Stimulated activated naive CD8-positive, alpha-beta T cell treated with anti-CD3 and anti-CD28 coated beads, Interleukin-15, amount 100 ng/mL, for 72 hours (primary cell): ENCODE measurements at regions not wholly inside any gene's neighbourhood (a gene's known extent, or its start where the extent isn't known, plus 50 kb on each side); places are given as distances from the start of the nearest gene placed in this dataset.

Source experiments
- ATAC-seq: fragments of 150-1000 bp; cut with Tn5 transposase; 2 replicates; pipeline ENCODE4 v1.10.0; 2021; ENCODE audit warnings: mild to moderate bottlenecking, moderate library complexity
- DNase-seq, 2 donors: peaks; one replicate each; pipeline ENCODE4 v3.0.0; 2021 to 2022
- H3K27ac Mint-ChIP-seq, 2 donors: one replicate each; pipeline ENCODE4 v1.8.0; 2022; ENCODE audit warnings: mild to moderate bottlenecking in 2 of 2, mixed read lengths in 2 of 2, moderate library complexity in 2 of 2
- H3K27me3 Mint-ChIP-seq: one replicate; pipeline ENCODE4 v1.8.0; 2022; ENCODE audit warnings: mixed read lengths
- H3K4me1 Mint-ChIP-seq: one replicate; pipeline ENCODE4 v1.8.0; 2022; ENCODE audit warnings: mild to moderate bottlenecking, mixed read lengths
- H3K4me3 Mint-ChIP-seq, 2 donors: one replicate each; pipeline ENCODE4 v1.8.0; 2022; ENCODE audit warnings: mild to moderate bottlenecking in 2 of 2, mixed read lengths in 2 of 2, moderate library complexity in 1 of 2
- H3K9me3 Mint-ChIP-seq, 2 donors: one replicate each; pipeline ENCODE4 v1.8.0; 2022; ENCODE audit warnings: mixed read lengths in 2 of 2

GRCh38 chr10:90504172-90504571 lies 353.7 kb downstream of the HTR7 start:
- H3K27me3 Mint-ChIP-seq = peaks cover 7% of the 10 kb centered on the region
- H3K4me1 Mint-ChIP-seq = no peaks in the 10 kb centered on the region
- peaks cover 0 to 5% of the 10 kb centered on the region in 2 donors for H3K9me3 Mint-ChIP-seq
- no peak overlapping the region for H3K27ac Mint-ChIP-seq
- DNase-seq (no peak), ATAC-seq (no peak)
- no peak overlapping the region for H3K4me3 Mint-ChIP-seq

- Mint-ChIP-seq H3K4me3 (no peak overlapping the region), H3K4me1 (no peaks in the 10 kb centered on the region), H3K27me3 (peaks cover 31% of the 10 kb centered on the region), H3K9me3 (peaks cover 13 to 14% of the 10 kb centered on the region in 2 donors), H3K27ac (no peak overlapping the region)
- DNase-seq = no peak
- no peak for ATAC-seq
These were observed 331.1 kb downstream of the HTR7 start for GRCh38 chr10:90526721-90527120.

GRCh38 chr10:90530521-90530920 lies 327.3 kb downstream of the HTR7 start:
- no peak for DNase-seq
- H3K27me3 Mint-ChIP-seq = peaks cover 18% of the 10 kb centered on the region
- H3K4me3 Mint-ChIP-seq = no peak overlapping the region
- ATAC-seq = no peak
- H3K9me3 Mint-ChIP-seq = peaks cover 6 to 10% of the 10 kb centered on the region in 2 donors
- H3K4me1 Mint-ChIP-seq = no peaks in the 10 kb centered on the region
- no peak overlapping the region for H3K27ac Mint-ChIP-seq

- no peaks in the 10 kb centered on the region for H3K27me3 Mint-ChIP-seq
- H3K27ac Mint-ChIP-seq = no peak overlapping the region
- ATAC-seq (no peak), DNase-seq (no peak)
- no peak overlapping the region for H3K4me3 Mint-ChIP-seq
- peaks cover 0 to 10% of the 10 kb centered on the region in 2 donors for H3K9me3 Mint-ChIP-seq
- no peaks in the 10 kb centered on the region for H3K4me1 Mint-ChIP-seq
These were observed 300.5 kb downstream of the HTR7 start for GRCh38 chr10:90557385-90557784.

- H3K27ac Mint-ChIP-seq = no peak overlapping the region
- no peaks in the 10 kb centered on the region for H3K4me1 Mint-ChIP-seq
- DNase-seq (no peak), ATAC-seq (no peak)
- no peaks in the 10 kb centered on the region for H3K27me3 Mint-ChIP-seq
- H3K9me3 Mint-ChIP-seq = peaks cover 0 to 10% of the 10 kb centered on the region in 2 donors
- H3K4me3 Mint-ChIP-seq = no peak overlapping the region
These were observed 297.5 kb downstream of the HTR7 start for GRCh38 chr10:90560331-90560730.

- Mint-ChIP-seq H3K9me3 (peaks cover 0 to 10% of the 10 kb centered on the region in 2 donors), H3K4me3 (no peak overlapping the region), H3K27ac (no peak overlapping the region), H3K4me1 (no peaks in the 10 kb centered on the region), H3K27me3 (no peaks in the 10 kb centered on the region)
- DNase-seq = no peak
- no peak for ATAC-seq
These were observed 296.2 kb downstream of the HTR7 start for GRCh38 chr10:90561666-90562065.

- DNase-seq (no peak), ATAC-seq (no peak)
- Mint-ChIP-seq H3K4me1 (no peaks in the 10 kb centered on the region), H3K27me3 (peaks cover 18% of the 10 kb centered on the region), H3K4me3 (no peak overlapping the region), H3K9me3 (peaks cover 0 to 6% of the 10 kb centered on the region in 2 donors), H3K27ac (no peak overlapping the region)
These were observed 286.2 kb downstream of the HTR7 start for GRCh38 chr10:90571481-90572258.

GRCh38 chr10:90575125-90575524 lies 282.7 kb downstream of the HTR7 start:
- Mint-ChIP-seq H3K4me3 (no peak overlapping the region), H3K4me1 (no peaks in the 10 kb centered on the region), H3K27me3 (peaks cover 28% of the 10 kb centered on the region), H3K27ac (no peak overlapping the region), H3K9me3 (no peaks in the 10 kb centered on the region)
- ATAC-seq = no peak
- no peak for DNase-seq

GRCh38 chr10:90577569-90577968 lies 280.3 kb downstream of the HTR7 start:
- no peaks in the 10 kb centered on the region for H3K9me3 Mint-ChIP-seq
- no peak for ATAC-seq
- DNase-seq = no peak
- H3K4me1 Mint-ChIP-seq = no peaks in the 10 kb centered on the region
- no peak overlapping the region for H3K27ac Mint-ChIP-seq
- H3K27me3 Mint-ChIP-seq = peaks cover 21% of the 10 kb centered on the region
- no peak overlapping the region for H3K4me3 Mint-ChIP-seq

GRCh38 chr10:90579602-90580242 lies 278.1 kb downstream of the HTR7 start:
- Mint-ChIP-seq H3K27me3 (peaks cover 13% of the 10 kb centered on the region), H3K27ac (no peak overlapping the region), H3K4me3 (no peak overlapping the region), H3K4me1 (no peaks in the 10 kb centered on the region), H3K9me3 (no peaks in the 10 kb centered on the region)
- DNase-seq = no peak
- ATAC-seq = no peak

- no peak for ATAC-seq
- Mint-ChIP-seq H3K4me1 (no peaks in the 10 kb centered on the region), H3K27ac (no peak overlapping the region)
These were observed 274.4 kb downstream of the HTR7 start for GRCh38 chr10:90583416-90583815.

GRCh38 chr10:90587081-90587491 lies 270.8 kb downstream of the HTR7 start:
- H3K9me3 Mint-ChIP-seq = no peaks in the 10 kb centered on the region
- H3K27me3 Mint-ChIP-seq = peaks cover 9% of the 10 kb centered on the region
- ATAC-seq (no peak), DNase-seq (no peak)
- no peak overlapping the region for H3K4me3 Mint-ChIP-seq
- no peaks in the 10 kb centered on the region for H3K4me1 Mint-ChIP-seq
- H3K27ac Mint-ChIP-seq = no peak overlapping the region

More at GRCh38 chr10:90583416-90583815, 274.4 kb downstream of the HTR7 start:
- Mint-ChIP-seq H3K27me3 (peaks cover 13% of the 10 kb centered on the region), H3K9me3 (no peaks in the 10 kb centered on the region), H3K4me3 (no peak overlapping the region)
- no peak for DNase-seq

GRCh38 chr10:90587561-90587960 lies 270.3 kb downstream of the HTR7 start:
- no peaks in the 10 kb centered on the region for H3K9me3 Mint-ChIP-seq
- DNase-seq = no peak
- no peak overlapping the region for H3K27ac Mint-ChIP-seq
- no peak for ATAC-seq
- H3K4me3 Mint-ChIP-seq = no peak overlapping the region
- peaks cover 12% of the 10 kb centered on the region for H3K27me3 Mint-ChIP-seq
- no peaks in the 10 kb centered on the region for H3K4me1 Mint-ChIP-seq

GRCh38 chr10:90588222-90588621 lies 269.6 kb downstream of the HTR7 start:
- no peak for ATAC-seq
- Mint-ChIP-seq H3K27me3 (peaks cover 12% of the 10 kb centered on the region), H3K4me1 (no peaks in the 10 kb centered on the region), H3K27ac (no peak overlapping the region), H3K9me3 (no peaks in the 10 kb centered on the region), H3K4me3 (no peak overlapping the region)
- DNase-seq = no peak

GRCh38 chr10:90589825-90590224 lies 268.0 kb downstream of the HTR7 start:
- H3K4me1 Mint-ChIP-seq = no peaks in the 10 kb centered on the region
- DNase-seq (no peak), ATAC-seq (no peak)
- no peak overlapping the region for H3K27ac Mint-ChIP-seq
- no peaks in the 10 kb centered on the region for H3K9me3 Mint-ChIP-seq
- H3K27me3 Mint-ChIP-seq = peaks cover 12% of the 10 kb centered on the region
- H3K4me3 Mint-ChIP-seq = no peak overlapping the region

- H3K9me3 Mint-ChIP-seq = no peaks in the 10 kb centered on the region
- ATAC-seq (no peak), DNase-seq (no peak)
- H3K27me3 Mint-ChIP-seq = peaks cover 12% of the 10 kb centered on the region
- H3K4me3 Mint-ChIP-seq = no peak overlapping the region
- no peak overlapping the region for H3K27ac Mint-ChIP-seq
- H3K4me1 Mint-ChIP-seq = no peaks in the 10 kb centered on the region
These were observed 266.2 kb downstream of the HTR7 start for GRCh38 chr10:90591629-90592028.
